Activated CD4-positive, CD25-positive, alpha-beta regulatory T cell (primary cell): ENCODE measurements at regions not wholly inside any gene's neighbourhood (a gene's known extent, or its start where the extent isn't known, plus 50 kb on each side); places are given as distances from the start of the nearest gene placed in this dataset.
"Not testable (repeated sequence)": the region's sequence is repeated elsewhere in the genome, so short reads cannot be mapped to it uniquely, and the experiment has no call there.

Source experiments
- DNase-seq, 4 experiments: peaks; one replicate each; lab custom pipeline; 2025; lab: John Stamatoyannopoulos, UW

DNA sequence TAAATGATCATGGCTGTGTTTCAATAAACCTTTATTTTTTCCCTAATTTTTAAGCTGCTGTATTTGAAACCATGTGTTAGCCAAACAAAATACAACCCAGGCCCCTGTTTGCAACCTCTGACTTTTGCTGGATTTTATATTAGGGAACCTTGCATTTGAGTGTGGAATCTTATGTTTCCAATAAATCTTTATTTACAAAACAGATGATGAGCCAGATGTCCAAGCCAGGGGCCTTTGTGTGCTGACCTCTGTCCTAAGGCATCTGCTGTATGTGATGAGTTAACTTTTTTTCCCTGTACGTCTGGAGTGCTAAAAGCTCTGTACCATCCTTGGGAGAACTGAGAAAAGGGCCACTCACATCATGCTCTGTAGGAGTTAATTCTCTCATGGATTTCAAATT lies 162.9 kb downstream of the TRIB2 start:
- no peak for DNase-seq

DNA sequence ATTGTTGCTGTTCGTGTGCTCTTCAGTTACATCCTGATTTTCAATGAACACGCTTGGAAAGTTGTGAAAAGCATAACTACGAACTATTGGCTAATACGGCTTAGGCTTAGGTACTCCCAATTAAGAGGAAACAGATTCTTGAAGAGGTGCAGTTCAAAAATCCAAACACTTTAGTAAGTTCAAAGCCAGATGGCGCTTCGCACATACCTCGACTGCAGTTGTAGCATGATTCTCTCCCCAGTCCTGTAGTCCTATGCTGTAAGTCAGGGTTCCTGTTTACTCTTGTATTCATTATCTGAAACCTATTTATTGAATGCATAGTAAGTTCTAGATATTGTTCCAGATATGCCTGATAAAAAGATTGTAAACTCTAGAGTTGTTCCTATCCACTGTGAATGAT lies 165.2 kb downstream of the TRIB2 start:
- DNase-seq: no peak

DNA sequence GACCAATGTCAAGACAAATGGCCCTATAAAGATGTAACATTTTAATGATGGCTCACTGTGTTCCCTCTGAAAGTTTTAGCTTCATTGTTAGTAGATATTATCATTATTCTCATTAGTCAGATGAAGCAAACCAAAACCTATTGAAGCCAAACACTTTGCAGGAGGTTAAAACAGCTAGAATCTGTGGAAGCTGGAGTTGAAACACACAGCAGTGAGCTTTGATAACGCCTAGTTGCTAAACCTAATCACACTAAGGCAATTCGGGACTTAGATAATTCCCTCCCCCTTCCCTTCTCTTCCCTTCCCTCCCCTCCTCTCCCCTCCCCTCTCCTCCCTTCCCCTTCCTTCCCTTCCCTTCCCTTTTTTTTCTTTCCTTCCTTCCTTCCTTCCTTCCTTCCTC lies 165.7 kb downstream of the TRIB2 start:
- DNase-seq: no peak

DNA sequence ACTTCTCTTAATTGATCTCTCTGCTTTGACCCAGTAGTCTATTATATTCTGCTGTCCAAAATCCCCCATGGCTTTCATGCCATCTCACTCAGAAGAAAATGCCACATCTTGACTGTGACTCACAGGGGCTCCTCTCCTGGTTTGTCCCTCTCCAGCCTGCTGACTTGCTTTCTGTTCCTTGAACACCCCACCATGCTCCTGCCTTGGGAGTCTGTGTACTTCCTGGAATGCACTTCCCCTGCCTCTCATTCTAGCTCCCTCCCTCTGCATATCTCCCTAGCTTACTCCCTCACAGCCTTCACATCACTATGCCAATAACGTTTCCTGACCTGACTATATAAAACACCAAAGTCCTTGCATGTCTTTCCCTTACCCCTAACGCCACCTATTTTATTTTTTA lies 167.2 kb downstream of the TRIB2 start:
- no peak for DNase-seq

DNA sequence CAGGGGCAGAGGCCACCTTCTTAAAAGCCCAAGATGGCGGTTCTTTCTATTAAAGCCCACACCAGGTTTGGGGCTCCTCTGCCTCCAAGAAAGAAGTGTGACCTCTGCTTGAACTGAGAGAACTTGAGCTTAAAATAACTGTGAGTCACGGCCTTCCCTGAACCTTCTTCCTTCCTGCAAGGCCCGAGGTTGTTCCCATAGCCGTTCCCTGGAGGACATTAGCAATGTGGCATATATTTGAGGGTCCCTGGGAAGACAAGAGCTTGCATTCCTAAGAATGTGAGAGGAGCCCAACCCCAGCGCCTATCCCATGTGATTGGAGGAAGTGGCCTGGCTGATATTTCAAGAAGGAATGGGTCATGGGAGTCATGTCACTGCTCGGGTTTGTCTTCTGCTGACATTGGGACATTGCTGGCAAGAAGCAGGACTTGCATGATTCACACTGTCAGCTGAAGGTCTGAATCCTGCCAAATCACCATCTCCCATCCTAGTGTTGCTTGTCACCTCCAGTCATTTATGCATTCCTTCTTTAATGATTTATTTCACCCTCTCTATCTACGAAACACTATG lies 168.1 kb downstream of the TRIB2 start:
- no peak for DNase-seq

DNA sequence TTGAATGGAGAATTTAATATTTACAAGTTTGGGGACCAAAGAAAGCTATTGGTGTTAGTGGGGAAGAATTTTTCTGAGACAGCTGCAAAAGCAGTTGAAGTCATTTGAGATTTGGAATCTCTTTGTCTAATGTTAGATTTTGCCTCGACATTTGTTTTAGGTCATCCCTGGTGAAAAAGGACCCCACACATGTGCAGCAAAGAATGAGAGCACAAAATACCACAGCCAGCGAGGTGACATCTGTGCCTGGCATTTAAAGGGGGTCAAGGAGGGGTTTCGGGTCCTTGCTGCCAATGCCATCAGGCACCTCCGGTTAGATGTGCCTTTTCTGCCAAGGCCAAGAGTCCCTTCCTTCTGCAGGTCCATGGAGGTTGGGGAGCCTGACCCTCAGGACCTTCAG lies 173.3 kb downstream of the TRIB2 start:
- no peak for DNase-seq

DNA sequence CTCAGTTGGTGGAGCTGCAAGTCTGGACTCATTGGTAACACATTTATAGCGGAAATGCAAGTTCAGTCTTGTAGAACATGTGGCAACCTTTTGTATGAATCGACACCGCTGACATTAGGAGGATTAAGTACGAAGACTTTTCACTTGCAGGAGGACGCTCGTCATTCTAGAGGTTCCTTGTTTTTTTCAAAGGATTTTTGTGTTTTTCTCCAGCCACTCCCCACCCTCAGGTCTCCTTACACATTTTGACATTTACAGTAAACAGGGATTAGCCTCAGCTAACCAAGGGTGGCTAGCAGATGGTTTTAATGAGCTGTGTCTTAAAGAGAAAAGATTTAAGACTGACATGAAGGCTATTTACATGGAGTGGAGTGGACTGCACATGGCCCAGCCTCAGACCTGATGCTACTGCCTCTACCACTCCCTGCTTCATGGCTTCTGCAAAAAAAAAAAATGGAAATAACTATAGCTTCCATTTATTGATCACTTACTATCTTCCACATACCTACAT lies 173.8 kb downstream of the TRIB2 start:
- no peak for DNase-seq

DNA sequence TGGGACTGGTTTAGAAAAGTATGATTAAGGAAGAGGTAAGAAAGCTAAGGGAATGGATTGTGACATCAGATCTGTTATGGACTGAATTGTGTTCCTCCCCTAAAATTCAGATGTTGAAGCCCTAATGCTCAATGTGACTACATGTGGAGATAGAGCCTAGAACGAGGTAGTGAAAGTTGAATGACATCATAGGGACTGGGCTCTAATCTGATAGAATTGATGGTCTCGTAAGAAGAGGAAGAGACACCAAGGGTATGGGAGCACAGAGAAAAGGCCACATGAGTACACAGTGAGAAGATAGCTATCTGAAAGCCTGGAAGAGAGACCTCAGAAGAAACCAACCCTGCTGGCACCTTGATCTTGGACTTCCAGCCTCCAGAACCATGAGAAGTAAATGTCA lies 178.3 kb downstream of the TRIB2 start:
- DNase-seq: no peak

DNA sequence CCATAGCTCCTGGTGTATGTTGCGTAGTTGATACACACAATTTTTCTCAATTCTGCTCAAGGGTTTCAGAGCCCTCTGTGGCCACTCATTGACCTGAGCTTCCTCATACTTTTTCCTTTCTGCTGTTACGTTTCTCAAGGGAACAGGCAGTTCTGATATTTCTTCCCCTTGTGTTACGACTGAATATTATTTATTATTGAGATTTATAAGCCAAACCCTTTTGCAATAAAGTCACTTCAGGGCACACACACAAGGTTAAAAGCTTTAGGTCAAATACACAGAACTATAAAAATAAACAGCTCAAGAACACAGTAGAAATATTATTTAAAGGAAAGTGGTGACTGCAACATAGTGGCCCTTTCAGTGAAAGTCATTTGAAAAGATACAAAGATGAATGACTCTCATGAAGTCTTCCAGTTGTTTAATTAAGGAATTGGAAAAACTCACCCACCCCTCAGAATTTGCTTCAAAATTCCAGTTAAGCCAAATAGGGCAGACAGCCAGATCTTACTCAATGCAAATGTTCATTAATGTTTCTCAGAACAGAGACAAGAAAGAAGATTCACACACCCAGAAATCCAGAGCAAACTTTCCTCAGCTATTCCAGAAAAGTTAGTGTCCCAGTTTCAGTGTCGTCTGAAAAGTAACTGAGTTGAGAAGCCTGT lies 179.7 kb downstream of the TRIB2 start:
- no peak for DNase-seq

DNA sequence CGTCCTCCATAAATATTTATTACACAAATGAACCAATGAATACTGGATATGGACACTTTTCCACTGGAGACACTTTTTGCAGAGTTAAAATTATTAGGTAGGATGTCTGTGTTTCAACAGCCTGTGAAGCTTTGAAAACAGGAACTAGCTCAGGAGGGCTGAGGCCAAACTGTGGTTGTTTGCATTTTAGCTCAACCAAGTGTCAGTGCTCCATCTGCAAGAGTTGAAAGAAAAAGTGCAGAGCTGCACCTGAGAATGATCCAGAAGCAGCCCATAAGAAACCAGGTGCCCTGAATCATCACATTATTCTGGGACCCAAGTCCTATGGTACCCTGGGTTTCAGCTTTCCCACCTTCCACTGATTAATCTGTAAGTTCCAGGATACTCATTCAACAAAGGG lies 180.4 kb downstream of the TRIB2 start:
- DNase-seq: no peak

DNA sequence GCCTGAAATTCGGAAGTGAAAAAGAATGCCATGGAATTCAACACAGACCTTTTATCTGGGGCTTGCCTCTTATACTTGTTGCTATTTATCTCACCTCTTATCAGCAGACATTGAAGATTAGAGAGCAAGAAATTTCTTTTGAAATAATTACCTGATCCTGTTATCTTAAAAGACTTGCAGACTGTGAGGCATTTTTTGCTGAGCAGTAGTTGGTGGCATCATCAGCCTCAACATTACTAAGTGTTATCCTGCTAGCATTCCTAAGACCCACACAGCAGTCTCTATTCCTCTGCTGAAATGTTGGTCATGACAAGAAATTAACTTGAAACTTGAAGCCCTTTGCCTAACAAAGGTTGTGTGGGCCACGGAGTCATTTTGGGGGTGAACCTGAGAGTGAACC lies 186.5 kb downstream of the TRIB2 start:
- DNase-seq: no peak

DNA sequence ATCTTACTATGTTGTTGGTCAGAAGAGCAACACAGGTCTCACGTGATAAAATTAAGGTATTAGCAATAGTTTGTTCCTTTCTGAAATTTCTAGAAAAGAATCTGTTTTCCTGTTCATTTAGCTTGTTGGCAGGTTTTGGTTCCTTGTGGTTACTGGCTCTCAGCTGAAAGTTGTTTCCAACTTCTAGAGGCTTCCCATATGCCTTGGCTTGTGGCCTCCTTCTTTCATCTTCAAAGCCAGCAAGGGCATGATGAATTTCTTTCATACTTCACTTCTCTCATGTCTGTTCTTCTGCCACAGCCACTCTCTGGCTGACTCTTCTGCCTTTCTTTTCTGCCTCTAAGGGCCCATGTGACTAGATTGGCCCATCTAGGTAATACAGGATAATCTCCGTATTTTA lies 193.7 kb downstream of the TRIB2 start:
- no peak for DNase-seq

DNA sequence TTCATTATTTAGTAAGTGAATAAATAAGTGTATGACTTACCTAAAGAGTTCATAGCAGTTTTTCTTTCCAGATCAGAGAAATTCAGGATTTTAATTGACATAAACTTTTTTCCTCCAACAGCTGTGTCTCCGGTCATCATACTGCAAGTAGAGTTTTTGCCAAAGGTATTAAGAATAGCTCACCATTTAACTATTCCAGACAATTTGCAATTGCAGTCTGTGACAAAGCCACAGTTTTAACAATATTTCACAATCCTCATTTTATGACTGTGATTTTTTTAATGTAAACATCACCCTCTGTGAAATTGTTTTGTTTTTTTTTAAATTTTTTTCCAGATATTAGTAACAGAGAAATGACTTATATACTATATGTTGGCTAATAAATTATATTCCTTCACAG lies 199.1 kb downstream of the TRIB2 start:
- DNase-seq: no peak

DNA sequence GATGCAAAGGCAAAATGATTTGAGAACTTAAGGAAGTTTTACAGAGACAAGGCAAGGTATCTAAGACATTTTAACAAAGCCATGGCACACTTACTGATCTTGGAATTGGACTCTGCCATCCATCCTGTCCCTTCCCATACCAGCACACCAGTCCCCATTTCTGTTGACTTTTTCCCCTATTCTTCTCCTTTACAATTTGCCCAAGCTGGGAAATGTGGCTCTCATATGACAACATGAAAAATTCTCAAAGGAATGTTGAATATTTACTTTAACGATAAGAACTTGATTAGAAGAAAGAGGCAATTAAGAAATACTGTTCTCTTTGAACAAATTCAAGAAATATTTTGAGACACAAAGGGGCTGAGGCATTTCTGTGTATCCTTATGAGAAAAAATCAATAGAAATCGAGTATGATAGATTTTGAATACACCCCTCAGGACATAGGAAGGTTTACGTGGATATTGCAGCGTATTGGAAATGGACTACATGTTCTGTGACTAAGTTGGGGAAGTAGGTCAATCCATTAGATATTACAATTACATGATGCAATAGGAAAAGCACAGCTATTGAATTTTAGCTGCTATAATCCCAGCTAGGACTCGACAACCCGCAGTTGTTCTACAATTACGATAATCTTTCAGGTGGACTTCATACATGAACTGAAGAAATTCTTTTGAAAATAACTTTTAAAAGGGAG lies 201.6 kb downstream of the TRIB2 start:
- no peak for DNase-seq

DNA sequence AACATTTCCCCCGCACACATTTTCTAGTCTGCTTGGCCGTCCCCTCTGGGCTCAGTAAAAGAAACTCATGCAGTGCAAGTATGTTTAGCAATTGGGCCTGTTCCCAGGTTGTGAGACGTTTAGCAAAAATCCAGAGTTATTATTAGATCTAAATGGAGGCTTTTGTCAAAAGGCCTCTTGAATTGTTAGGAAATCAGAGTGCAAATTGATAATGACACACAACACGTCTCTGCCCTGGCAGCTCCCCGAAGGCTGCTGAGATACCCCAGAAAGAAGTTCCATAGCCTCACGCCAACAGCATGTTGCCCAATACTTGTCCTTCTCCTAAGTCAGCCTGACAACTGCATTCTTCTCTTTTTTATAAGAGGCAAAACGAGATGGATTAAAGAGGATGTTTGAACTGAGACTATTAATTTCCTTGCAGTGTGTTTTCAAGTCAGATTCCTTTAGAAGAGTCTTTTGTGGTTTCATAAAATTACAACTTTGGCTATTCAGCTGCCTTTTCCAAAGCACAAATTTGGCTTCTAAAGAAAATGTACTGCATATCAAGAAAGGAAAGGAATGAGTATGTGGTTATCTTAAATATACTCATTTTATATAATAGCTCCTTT lies 202.2 kb downstream of the TRIB2 start:
- DNase-seq: no peak

DNA sequence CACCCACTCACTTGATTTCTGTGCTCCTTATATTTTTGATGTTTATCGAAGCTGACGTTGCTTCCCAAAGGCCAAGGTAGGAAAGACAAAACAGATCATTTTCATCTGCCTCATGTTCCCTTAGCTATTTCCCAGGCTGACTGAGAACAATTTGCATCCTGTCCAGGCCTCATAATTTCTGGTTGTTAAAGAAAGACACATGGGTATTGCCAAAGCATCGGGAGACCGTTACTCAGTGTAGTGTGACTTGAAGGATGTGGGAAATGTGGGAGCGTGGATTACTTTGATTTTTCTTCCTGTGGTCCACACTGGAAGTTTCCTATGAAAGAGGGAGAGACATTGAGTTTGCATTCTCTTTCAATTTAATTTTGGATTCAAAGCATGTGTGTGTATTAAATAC lies 204.6 kb downstream of the TRIB2 start:
- DNase-seq: no peak

DNA sequence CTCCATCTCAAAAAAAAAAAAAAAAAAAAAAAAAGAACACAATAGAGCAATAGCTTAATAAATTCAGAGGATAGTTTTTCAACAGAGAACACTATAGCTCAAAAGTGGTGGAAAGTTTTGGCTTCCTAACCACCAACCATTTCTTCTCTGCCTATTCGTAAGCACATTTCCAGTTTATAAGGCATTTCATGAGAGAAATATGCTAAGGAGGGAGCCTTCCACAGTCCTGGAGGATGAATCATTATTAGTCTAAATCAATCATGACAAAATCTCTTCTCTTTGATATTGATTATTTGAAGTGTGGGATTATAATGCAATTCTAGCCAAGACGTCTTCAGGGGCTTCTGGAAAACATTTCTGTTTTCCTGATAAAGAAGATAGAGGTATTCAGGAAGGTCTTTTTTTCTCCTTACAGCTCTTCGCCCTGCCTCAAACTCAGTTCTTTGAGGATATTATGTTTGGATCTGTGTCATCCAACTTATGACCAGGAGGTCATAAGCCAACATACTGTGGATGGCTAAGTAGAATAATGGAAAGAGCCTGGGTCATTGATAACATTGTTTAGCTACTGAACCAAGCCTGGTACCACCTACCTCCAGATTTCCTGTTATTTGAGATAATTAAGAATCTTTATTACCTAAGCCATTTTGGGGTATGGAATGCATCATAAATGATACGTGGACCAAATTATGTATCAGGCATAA lies 207.3 kb downstream of the TRIB2 start:
- DNase-seq: no peak

DNA sequence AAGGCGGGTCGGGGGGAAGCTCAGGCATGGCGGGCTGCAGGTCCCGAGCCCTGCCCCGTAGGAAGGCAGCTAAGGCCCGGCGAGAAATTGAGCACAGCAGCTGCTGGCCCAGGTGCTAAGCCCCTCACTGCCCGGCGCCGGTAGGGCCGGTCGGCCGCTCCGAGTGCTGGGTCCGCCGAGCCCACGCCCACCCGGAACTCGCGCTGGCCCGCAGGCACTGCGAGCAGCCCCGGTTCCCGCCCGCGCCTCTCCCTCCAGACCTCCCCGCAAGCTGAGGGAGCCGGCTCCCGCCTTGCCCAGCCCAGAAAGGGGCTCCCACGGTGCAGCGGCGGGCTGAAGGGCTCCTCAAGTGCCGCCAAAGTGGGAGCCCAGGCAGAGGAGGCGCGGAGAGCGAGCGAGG lies 209.9 kb downstream of the TRIB2 start:
- not testable (repeated sequence) for DNase-seq

DNA sequence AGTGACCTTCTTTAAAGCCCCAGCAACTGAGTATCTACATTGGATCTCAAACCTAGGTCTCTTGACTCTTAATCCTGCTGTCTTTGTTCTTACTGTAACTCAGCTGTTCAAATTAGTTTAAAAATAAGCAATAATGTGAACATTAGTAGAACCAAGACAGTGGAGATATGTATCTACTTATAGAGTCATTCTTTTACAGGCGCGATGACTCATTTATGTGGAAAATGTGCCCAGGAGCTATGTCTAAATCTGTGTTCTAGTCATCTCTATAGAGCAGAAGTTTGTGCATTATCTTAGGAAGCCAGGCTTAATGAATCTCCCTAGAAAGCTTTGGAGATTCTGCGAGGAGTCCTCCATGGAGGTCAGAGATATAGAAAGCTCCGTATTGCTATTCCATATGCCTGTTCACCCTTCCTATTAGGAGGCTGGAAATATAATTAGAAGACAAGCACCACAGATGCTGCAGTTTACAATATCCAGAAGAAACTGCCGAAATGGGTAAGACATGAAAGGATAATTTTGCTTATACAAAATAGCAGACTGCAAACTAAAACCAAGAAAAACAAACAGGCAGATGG lies 211.6 kb downstream of the TRIB2 start:
- DNase-seq: no peak

DNA sequence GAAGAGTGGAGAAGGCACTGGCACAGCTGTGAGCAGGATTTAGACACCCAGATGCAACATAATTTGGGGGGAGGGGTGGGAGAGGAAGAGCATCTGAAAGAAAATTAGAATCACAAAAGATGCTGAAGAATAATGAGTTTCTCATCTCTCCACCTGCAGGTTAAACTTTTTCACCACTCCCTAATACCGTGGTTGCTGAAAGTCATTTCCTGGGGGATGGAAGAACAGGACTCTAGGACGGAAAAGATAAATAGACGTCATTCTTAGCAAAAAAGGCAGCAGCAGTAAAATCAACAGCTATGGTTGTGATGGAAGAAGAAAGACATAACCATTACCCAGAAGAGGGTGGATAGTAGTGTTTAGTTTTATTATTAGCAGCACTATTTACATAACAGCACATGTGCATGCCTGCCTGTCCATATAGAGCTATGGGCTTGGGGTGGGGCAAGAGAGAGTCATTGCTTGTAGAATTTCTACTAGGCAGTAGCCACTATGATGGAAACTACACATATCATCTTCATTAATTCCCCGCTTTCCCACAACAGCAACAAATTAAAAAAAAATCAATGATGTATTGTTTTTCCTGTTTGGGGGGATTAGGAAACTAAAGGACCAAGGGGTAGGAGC lies 212.2 kb downstream of the TRIB2 start:
- no peak for DNase-seq

DNA sequence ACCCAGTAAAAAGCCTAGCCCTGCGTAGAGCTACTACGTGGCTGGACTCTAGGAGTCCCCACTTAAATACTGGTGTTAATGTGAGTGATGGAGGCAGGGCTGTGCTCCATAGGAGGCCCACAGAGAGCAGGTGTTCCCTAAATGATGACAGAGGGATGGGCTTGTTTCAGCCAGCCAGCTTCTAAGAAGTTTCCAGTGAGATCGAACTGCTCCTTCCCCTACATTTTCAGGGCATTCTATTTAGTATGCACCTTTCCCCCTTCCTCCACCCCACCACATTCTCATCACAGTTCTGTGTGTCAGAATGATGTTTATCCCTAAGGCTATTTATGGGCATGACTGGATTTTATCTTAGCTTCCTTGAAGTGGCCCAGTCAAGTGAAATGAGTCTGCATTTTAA lies 213.0 kb downstream of the TRIB2 start:
- no peak for DNase-seq

DNA sequence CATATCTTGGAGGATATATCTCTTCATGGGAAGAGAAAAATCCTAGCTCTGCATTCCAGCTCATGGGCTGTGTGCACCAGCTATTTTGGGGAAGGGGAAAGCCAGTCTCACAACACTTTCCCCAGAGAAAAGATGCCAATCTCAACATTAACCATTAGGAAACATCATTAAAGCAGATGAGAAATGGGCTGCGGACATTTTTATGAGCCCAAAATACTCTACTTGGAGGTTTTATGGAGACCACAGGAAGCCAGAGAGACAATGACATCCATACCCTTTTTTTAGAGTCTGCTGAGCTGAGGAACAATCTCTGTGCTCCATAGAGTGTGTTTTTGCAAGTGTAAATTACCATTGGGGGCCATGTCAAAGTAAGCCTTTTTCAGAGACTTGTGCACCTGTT lies 213.7 kb downstream of the TRIB2 start:
- DNase-seq: no peak
